OCI-M1 (cell line): ENCODE measurements at regions not wholly inside any gene's neighbourhood (a gene's known extent, or its start where the extent isn't known, plus 50 kb on each side); places are given as distances from the start of the nearest gene placed in this dataset.
"Not testable (repeated sequence)": the region's sequence is repeated elsewhere in the genome, so short reads cannot be mapped to it uniquely, and the experiment has no call there.

Source experiments
- DNase-seq: peaks from one replicate; lab custom pipeline; 2025; lab: John Stamatoyannopoulos, UW

GRCh38 chr7:65510187-65510538 is 136.5 kb downstream of the ZNF92 start:
- not testable (repeated sequence) for DNase-seq

- not testable (repeated sequence) for DNase-seq
Measured at GRCh38 chr7:65519751-65520150, 146.1 kb downstream of the ZNF92 start.

GRCh38 chr7:65545465-65546161 is 172.0 kb downstream of the ZNF92 start:
- DNase-seq: not testable (repeated sequence)

GRCh38 chr7:65549589-65550443 is 176.2 kb downstream of the ZNF92 start:
- DNase-seq: not testable (repeated sequence)

GRCh38 chr7:65550444-65550809 is 176.8 kb downstream of the ZNF92 start:
- not testable (repeated sequence) for DNase-seq

DNA sequence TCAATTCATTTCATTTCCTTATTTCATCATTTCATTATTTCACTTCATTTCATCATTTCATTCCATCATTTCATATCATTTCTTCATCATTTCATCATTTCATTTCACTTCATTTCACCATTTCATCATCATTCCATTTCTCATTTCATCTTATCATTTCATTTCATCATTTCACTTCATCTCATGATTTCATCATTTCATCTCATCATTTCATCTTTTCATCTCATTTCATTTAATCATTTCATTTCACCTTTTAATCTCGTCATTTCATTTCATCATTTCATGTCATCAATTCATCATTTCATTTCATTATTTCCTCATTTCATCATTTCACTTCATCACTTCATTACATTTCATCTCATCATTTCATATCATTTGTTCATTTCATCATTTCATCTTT is 177.4 kb downstream of the ZNF92 start:
- not testable (repeated sequence) for DNase-seq

- not testable (repeated sequence) for DNase-seq
Measured at GRCh38 chr7:65554553-65555476, 181.2 kb downstream of the ZNF92 start.

GRCh38 chr7:65558584-65558983 is 184.9 kb downstream of the ZNF92 start:
- DNase-seq: not testable (repeated sequence)

GRCh38 chr7:65561786-65562372 is 188.2 kb downstream of the ZNF92 start:
- not testable (repeated sequence) for DNase-seq

DNA sequence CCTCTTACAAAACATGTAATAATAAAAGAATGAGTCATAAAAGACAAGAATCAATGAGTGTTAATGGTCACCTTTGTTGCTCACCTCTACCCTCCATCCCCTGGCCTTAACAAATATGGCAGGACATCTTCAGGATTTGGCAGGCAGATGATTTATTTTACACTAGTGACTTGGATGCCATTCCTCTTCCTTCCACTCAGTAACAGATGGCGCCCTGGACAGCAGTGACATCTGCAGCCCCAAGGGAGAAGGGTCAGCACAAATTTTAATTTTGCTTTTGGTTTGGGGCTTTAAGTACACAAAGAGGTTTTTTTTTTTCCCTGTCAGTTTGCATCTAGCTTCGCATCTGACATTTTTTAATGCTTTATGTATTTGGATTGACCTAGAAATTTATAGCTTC is 188.9 kb downstream of the ZNF92 start:
- not testable (repeated sequence) for DNase-seq

DNA sequence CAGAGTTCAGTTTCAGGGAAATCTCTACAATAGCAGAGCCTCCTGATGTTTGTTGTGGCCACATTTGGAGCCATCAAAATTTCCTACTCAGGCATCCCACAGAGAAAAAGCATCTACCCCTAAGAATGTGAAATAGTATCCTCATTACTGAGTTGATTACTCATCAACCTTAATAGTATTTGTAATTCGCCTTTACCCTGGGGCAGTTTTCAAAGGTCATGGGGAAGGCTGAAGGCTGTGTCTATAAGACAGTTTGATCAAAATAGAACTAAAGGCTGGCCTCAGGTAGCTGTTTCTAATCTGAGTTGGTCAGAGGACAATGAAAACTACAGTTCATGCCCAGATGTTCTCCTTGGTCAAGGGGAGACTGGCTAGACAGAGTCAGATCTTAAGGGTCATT is 189.7 kb downstream of the ZNF92 start:
- not testable (repeated sequence) for DNase-seq

DNA sequence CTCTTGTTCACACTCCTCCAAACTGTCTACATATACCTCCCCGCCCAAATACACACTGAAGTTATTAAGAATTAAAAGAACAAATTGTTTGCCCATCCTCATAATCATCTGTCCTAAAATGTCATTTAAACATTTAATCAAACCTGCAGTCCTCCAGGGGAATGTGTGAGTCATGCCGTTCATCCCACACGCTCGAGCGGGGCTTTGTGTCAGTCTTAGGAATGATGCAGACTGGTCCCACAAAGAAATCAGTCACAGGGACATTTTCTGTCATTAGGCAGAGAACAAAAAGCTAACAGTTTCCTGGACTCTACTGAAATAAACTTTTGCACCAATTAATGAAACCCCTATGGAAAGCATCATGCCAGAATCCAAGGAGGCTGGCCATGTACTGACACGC is 194.6 kb downstream of the ZNF92 start:
- DNase-seq: not testable (repeated sequence)

DNA sequence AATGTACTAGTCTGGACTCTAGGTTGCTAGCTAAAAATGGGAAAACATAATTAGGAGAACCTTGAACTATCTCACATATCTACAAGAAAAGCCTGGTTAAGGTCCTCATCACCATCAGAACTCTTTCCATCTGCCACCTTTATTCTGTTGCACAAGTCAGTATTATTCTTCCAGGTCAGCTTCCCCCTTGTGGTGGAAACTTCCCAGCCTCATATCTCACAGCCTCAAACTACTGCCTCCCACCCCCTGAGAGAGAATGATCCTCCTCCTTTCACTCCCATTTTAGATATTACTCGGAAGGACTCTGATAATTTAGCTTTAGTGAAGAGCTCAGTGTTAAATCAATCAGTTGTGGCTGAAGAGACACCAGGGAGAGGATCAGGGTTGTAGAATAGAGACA is 197.3 kb downstream of the ZNF92 start:
- DNase-seq: not testable (repeated sequence)

GRCh38 chr7:65572581-65572980 is 198.9 kb downstream of the ZNF92 start:
- not testable (repeated sequence) for DNase-seq

DNA sequence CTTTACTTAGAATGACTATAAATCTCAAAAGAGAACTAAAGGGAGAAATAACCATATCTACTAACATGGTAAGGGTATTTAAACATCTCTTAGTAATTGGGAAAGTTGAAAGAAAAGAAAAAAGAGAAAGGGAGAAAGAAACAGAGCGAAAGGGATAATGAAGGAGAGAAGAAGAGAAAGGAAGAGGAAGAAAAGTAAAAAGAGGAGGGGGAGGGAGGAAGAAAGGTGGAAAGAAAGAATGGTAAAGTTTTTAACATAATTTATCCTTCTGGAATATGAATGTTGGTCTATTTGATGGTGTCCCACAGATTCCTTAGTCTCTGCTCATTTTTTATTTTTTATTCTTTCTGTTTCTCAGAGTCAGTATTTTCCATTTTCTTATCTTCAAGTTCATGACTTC is 202.7 kb downstream of the ZNF92 start:
- not testable (repeated sequence) for DNase-seq

GRCh38 chr7:65582518-65583119 is 209.0 kb downstream of the ZNF92 start:
- not testable (repeated sequence) for DNase-seq

DNA sequence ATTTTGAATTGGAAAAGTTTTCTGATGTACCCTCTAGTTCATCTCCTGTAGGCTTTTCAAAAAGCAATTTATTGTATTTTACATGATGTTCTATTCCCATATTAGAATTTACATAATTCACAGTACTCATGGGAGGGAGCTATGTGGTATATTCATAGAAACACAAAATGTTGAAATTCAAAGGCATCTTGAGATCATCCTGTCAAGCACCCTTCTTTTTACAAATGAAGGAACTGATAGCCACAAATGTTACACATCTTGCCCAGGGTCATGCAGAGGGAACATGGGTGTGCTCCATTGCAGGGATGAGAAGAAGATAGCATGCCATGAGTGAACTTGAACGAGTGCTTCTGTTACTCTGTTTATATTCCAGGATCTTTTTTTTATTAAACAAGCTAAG is 228.8 kb downstream of the ZNF92 start:
- not testable (repeated sequence) for DNase-seq

GRCh38 chr7:65609131-65609530 is 235.5 kb downstream of the ZNF92 start:
- DNase-seq: no peak

- DNase-seq: not testable (repeated sequence)
Measured at GRCh38 chr7:65613644-65614289, 240.1 kb downstream of the ZNF92 start.

DNA sequence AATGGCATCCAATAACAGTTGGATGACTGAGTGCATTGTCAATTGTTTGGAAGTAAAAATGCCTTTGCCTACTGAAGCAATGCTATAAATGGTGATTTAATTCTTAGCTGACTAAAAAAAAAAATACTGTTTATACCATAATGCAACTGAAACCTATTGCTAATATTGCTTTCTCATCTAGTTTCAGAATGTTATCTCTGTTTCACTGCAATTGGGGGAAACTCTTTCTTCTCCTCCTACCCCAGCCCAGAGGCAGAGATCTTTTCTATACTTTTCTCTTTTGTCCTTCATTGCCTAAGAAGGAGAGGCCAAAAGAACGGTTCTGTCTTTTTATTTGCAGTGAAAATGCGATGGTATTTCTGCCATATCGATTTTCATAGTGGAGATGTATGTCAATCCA is 242.5 kb downstream of the ZNF92 start:
- not testable (repeated sequence) for DNase-seq

DNA sequence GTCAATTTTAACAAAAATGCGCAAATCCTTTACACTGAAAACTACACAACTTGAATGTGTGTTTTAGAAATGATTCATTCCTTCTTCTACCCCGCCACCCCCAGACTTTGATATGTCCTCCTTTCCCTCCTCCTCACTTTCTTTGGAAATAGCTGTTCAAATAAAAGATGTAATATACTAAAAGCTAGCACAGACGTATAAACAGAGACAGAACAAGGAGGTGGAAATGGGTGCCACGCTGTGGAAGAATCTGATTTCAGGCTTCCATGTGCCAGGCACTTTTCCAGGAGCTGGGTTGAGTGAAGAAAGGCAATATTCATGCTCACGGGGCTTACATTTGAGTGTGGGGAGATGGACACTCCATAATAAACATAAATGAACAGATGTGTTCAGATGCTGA is 246.6 kb downstream of the ZNF92 start:
- DNase-seq: not testable (repeated sequence)
